ENCODE measurements at regions not wholly inside any gene's neighbourhood (a gene's known extent, or its start where the extent isn't known, plus 50 kb on each side); places are given as distances from the start of the nearest gene placed in this dataset.

DNA sequence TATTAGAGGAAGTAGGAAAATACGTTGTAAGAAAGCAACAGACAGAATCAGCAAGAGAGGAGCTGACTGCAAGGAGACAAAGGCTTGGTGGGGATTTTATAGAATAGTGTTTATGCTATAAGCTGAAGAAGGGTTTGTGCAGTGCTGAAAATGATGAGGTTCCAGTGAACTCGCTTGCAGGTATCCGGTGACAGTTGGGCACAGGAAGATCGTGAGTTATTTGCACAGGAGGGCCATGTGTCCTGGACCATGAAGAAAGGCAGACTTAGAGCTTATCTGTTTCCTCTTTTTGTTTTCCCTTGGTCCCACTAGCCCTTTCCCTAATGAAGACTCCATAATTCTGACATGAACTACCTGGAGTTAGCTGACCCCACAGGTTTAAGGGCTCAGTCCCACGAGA is 61.4 kb downstream of the NXNL2 start:
- Mint-ChIP-seq H3K4me3 (no peak overlapping the region), H3K27ac (no peak overlapping the region), H3K27me3 (peaks cover 28% of the 10 kb centered on the region), H3K36me3 (ENCODE audit: low read depth) (no peaks in the 10 kb centered on the region), H3K9me3 (no peaks in the 10 kb centered on the region), H3K4me1 (ENCODE audit: low read depth) (peaks cover 4% of the 10 kb centered on the region)
- ChIA-PET POLR2A (no interaction called here), CTCF (interaction anchor here (1.5 to 2.6 kb wide), 2 partner anchors 12 to 405 kb away, joined by 3 to 9 read pairs; no protein-coding TSS in a partner anchor)
- no peak for ATAC-seq
- TF ChIP-seq CTCF (IDR thresholded peaks at IDR 0.05): no peak
- intact Hi-C loops (cut with micrococcal nuclease): loop anchor here (10.0 kb wide), 1 partner anchor 148 kb away; no protein-coding TSS in a partner anchor
- no peak for DNase-seq

DNA sequence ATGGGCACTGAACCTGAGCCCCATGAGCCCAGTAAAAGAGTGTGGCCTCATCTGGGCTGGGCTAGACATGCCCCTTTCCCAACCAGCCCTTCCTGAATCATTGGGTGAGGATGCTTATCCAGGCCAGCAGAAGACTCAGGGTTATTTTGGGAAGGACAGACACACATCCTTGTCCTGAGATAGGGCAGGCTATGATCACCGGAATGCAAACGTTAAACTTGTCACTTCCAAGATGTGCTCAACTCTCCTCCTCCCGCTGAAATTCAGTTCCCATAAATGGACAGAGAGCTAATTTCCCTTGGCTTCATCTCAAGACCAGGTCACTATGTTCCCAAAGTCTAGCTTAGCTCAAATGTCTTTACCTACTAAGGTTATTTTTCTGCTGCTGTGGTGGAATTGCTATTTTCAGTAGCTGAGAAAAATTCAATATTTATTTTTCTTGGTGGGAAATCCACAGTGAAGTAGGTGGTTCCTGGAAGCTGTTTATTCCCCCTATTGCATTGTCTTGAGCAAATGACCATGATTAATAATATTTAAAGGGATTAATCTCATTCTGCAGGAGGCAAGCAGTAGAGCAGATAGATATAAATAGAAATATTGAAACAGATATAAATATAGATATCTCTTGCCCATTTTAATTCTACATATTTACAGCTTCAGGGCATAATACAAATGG is 70.0 kb downstream of the NXNL2 start:
- no peaks in the 10 kb centered on the region for H3K9me3 Mint-ChIP-seq
- CTCF ChIA-PET: interaction anchor here (0.6 kb wide), 1 partner anchor 358 kb away, joined by 3 read pairs; no protein-coding TSS in a partner anchor
- H3K27me3 Mint-ChIP-seq: peaks cover 13% of the 10 kb centered on the region
- no peak overlapping the region for H3K27ac Mint-ChIP-seq
- no peaks in the 10 kb centered on the region for H3K36me3 Mint-ChIP-seq (ENCODE audit: low read depth)
- H3K4me1 Mint-ChIP-seq (ENCODE audit: low read depth): no peaks in the 10 kb centered on the region
- intact Hi-C loops (cut with micrococcal nuclease): no loop called here
- ATAC-seq (no peak), DNase-seq (no peak)
- POLR2A ChIA-PET: no interaction called here
- H3K4me3 Mint-ChIP-seq: no peak overlapping the region
- TF ChIP-seq CTCF (IDR thresholded peaks at IDR 0.05): no peak

DNA sequence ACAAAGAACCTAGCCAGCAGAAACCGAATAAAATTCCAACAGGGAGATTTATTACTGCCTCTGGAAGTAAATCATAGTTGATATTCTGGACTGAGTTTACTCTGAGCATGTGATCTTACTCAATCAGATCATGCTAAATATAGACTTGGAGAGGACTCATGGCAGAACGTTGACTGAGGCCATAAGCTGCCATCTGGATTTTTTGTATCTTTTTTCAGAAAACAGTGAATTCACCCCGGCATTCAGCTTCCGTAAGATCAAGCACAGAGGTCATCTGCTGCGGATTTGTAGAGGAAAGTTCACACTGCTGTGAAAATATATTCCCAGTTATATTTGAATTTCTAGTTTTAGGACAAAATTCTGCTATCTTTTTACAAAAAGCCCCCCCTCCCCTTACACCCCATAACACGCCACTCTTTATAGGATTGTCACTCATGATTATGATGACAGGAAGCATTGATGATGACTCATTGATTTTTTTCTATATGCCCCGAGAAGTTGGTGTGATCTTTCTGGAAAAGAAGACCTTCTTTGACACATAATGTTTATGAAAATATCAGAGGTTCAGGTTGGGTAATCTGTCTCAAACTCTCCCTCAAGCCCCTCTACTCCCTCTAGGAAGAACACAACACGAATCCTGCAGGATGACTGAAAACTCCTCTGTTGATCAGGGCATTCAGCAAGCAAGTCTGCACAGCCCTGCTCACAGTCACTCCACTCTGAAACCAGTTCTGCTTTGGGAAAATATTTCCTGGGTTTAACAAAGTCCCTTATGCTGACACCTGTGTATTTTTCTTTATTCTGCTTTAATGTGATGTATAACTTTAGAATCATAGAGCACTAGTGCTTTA is 70.8 kb downstream of the NXNL2 start:
- Mint-ChIP-seq H3K9me3 (no peaks in the 10 kb centered on the region), H3K4me1 (ENCODE audit: low read depth) (no peaks in the 10 kb centered on the region)
- CTCF ChIA-PET: interaction anchor here (0.6 kb wide), 1 partner anchor 357 kb away, joined by 3 read pairs; no protein-coding TSS in a partner anchor

DNA sequence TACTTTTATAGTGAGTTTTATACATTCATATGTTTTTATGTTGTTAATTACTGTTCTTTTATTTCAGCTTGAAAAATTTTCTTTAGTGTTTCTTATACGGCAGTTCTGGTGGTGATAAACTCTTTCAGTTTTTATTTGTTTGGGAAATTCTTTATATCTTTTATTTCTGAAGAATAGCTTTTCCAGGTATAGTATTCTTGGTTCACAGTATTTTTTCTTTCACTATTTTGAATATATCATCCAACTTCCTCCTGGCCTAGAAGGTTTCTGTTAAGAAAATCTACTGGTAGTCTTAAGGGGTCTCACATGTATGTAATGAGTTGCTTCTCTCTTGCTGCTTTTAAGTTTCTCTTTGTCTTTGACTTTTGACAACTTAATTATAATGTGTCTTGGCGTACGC is 79.4 kb downstream of the NXNL2 start:
- H3K9me3 Mint-ChIP-seq: peaks cover 21% of the 10 kb centered on the region
- no peak for TF ChIP-seq CTCF (IDR thresholded peaks at IDR 0.05)
- no peak overlapping the region for H3K4me3 Mint-ChIP-seq
- POLR2A ChIA-PET: no interaction called here
- DNase-seq (no peak), ATAC-seq (no peak)
- CTCF ChIA-PET: no interaction called here
- peaks cover 5% of the 10 kb centered on the region for H3K27me3 Mint-ChIP-seq
- peaks cover 3% of the 10 kb centered on the region for H3K36me3 Mint-ChIP-seq (ENCODE audit: low read depth)
- no peaks in the 10 kb centered on the region for H3K4me1 Mint-ChIP-seq (ENCODE audit: low read depth)
- intact Hi-C loops (cut with micrococcal nuclease): no loop called here
- H3K27ac Mint-ChIP-seq: no peak overlapping the region

More for the DNA sequence above, 70.8 kb downstream of the NXNL2 start:
- ATAC-seq (no peak), DNase-seq (no peak)
- Mint-ChIP-seq H3K27me3 (peaks cover 11% of the 10 kb centered on the region), H3K27ac (no peak overlapping the region), H3K4me3 (no peak overlapping the region), H3K36me3 (ENCODE audit: low read depth) (no peaks in the 10 kb centered on the region)
- TF ChIP-seq CTCF (IDR thresholded peaks at IDR 0.05): no peak
- intact Hi-C loops (cut with micrococcal nuclease): no loop called here
- POLR2A ChIA-PET: no interaction called here

- no peak overlapping the region for H3K4me3 Mint-ChIP-seq
- CTCF ChIA-PET: no interaction called here
- H3K27me3 Mint-ChIP-seq: peaks cover 6% of the 10 kb centered on the region
Observed at GRCh38 chr9:88623698-88624097, 88.7 kb downstream of the NXNL2 start.

More at GRCh38 chr9:88623698-88624097, 88.7 kb downstream of the NXNL2 start:
- ATAC-seq: no peak
- intact Hi-C loops (cut with micrococcal nuclease): no loop called here
- no peak overlapping the region for H3K27ac Mint-ChIP-seq
- POLR2A ChIA-PET: interaction anchor here (0.7 kb wide), 1 partner anchor 40 kb away, joined by 3 read pairs; no protein-coding TSS in a partner anchor
- H3K4me1 Mint-ChIP-seq (ENCODE audit: low read depth): no peaks in the 10 kb centered on the region
- DNase-seq: no peak
- TF ChIP-seq CTCF (IDR thresholded peaks at IDR 0.05): no peak
- no peaks in the 10 kb centered on the region for H3K36me3 Mint-ChIP-seq (ENCODE audit: low read depth)
- no peaks in the 10 kb centered on the region for H3K9me3 Mint-ChIP-seq

All from activated CD8-positive, alpha-beta T cell treated with anti-CD3 and anti-CD28 coated beads for 36 hours (primary cell).